NT2/D1 (cell line): ENCODE measurements at regions not wholly inside any gene's neighbourhood (a gene's known extent, or its start where the extent isn't known, plus 50 kb on each side); places are given as distances from the start of the nearest gene placed in this dataset.

Source experiments
- DNase-seq: peaks from one replicate; pipeline ENCODE4 v3.0.0-alpha.2; 2011; ENCODE audit warnings: low read depth, low spot score
- H3K27me3 ChIP-seq: 2 replicates; pipeline ENCODE4 v1.6.0; 2011; ENCODE audit warnings: mild to moderate bottlenecking; ENCODE audit not compliant: insufficient read length, insufficient read depth
- H3K36me3 ChIP-seq: 2 replicates; pipeline ENCODE4 v1.6.1; 2011; ENCODE audit warnings: mild to moderate bottlenecking, low read length, mixed read lengths; ENCODE audit not compliant: insufficient read depth, insufficient read length
- H3K4me1 ChIP-seq: 2 replicates; pipeline ENCODE4 v1.5.1; 2011; ENCODE audit not compliant: insufficient read depth, insufficient read length
- H3K4me3 ChIP-seq: 2 replicates; pipeline ENCODE4 v1.5.1; 2011; ENCODE audit warnings: low read depth; ENCODE audit not compliant: insufficient read length
- H3K9ac ChIP-seq: 2 replicates; pipeline ENCODE4 v1.6.0; 2011; ENCODE audit warnings: low read depth; ENCODE audit not compliant: insufficient read length
- H3K9me3 ChIP-seq: 2 replicates; pipeline ENCODE4 v1.5.1; 2011; ENCODE audit warnings: mild to moderate bottlenecking, low read length; ENCODE audit not compliant: insufficient read depth
- SUZ12 ChIP-seq: IDR thresholded peaks from 2 replicates; pipeline ENCODE4 v1.6.1; 2011; ENCODE audit not compliant: insufficient read length, insufficient read depth; ENCODE audit errors: extremely low read depth
- YY1 ChIP-seq: IDR thresholded peaks from 2 replicates; pipeline ENCODE4 v1.6.1; 2011; ENCODE audit not compliant: insufficient read length, insufficient read depth
- ZNF274 ChIP-seq: IDR thresholded peaks from 2 replicates; pipeline ENCODE4 v1.6.1; 2011; ENCODE audit warnings: mild to moderate bottlenecking, low read depth, low read length

DNA sequence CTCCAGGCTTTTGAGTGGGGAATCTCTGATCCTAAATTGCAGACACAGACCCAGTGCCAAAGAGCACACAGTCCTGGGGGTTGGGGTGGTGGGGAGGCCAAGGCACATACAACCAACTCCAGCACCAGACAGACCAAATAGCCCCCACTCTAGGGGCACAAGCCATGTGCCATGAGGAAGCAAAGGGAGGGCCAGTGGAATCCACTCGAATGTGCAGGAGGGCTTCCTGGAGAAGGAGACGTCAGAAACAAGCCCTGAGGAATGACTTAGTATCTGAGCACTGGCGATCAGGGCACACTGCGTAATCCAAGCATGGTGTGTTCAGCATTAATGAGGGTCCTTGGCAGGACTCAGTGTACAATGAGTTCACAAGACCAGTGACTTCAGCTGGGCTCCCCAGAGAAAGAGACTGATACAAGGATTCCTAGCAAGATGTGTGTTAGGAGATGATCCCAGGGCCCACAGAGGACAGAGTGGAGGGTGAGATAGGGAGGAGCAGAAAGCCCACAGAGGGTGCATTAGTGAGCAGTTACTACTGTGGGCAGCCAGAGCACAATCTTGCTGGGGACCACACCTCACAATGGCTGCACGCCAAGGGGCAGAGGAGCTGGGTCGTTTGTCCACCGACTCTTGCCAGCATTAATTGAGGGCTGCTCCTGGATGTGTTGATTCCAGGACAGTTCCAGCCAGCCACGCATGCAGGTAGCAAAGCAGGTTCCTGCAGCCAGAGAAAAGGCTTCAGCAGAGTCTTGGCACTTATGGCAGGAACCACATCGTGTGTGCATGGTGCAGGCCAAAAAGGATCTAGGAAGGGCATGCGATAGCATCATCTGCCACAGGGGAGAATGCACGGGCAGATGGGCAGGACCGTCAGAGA lies 152.6 kb upstream of the VSTM2B start:
- DNase-seq = no peak
- Histone ChIP-seq H3K36me3 (no peaks in the 10 kb centered on the region), H3K9me3 (no peaks in the 10 kb centered on the region), H3K9ac (no peak overlapping the region), H3K4me1 (peaks cover 8% of the 10 kb centered on the region), H3K27me3 (no peaks in the 10 kb centered on the region), H3K4me3 (no peak overlapping the region)
- TF ChIP-seq ZNF274 (no peak), SUZ12 (no peak), YY1 (no peak)

DNA sequence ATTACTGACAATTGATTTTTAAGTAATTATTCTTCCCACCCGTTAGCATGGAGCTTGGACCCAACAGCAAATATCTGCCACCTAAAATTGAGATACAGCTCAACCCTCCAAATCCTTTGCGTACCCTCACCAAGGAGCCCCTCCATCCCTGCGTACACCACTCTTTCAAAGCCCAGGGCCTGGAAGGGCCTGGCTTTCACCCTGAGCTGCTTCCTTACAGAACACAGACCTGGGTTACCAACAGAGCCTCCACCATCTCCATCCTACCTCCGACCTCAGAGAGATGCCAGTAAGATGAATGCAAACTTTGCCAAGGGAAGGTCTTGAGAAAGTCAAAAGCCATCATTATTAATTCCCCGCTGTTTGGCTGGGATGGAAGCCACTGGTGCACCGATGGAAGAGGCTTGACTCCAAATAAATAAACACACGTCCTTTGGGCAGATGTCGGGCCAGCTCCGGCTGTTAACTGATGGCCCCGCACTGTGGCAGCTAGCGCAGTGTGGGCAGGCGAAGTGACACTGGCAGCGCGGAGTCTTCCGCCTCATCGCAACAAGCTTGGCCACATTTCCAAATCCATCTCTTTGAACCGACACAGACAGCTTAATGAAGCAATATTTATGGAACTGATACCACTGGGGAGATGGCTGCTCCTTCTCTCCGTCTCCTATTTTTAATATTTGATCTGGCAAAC lies 150.2 kb upstream of the VSTM2B start:
- Histone ChIP-seq H3K4me3 (no peak overlapping the region), H3K9me3 (no peaks in the 10 kb centered on the region), H3K36me3 (no peaks in the 10 kb centered on the region), H3K4me1 (peaks cover 8% of the 10 kb centered on the region), H3K9ac (no peak overlapping the region), H3K27me3 (no peaks in the 10 kb centered on the region)
- TF ChIP-seq YY1 (no peak), ZNF274 (no peak), SUZ12 (no peak)
- no peak for DNase-seq

DNA sequence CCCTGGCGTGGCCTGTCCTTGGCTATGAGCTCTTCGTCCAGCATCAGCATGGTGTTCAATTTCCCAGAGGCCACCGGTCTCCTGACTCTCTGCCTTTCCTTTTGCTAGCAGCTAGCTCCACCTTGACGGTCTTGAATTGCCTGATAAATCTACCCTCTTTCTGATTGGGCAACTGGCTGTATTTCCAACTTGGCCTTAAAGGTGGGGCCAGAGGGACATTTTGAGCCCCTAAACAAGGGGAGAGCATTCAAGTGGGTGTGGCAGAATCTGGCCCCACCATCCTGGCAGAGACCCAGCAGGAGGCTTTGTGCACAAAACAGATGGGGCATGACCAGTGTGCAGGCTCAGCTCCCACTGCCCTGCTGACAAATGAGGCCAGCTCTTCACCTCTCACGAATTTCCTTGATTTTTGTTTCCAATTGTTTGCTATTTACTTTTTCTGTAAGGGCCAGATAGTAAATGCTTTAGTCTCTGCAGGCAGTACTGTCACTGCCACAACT lies 148.9 kb upstream of the VSTM2B start:
- no peak overlapping the region for H3K9ac ChIP-seq
- H3K9me3 ChIP-seq = no peaks in the 10 kb centered on the region
- peaks cover 7% of the 10 kb centered on the region for H3K4me1 ChIP-seq
- H3K4me3 ChIP-seq = no peak overlapping the region
- TF ChIP-seq ZNF274 (no peak), SUZ12 (no peak), YY1 (no peak)
- no peak for DNase-seq
- H3K36me3 ChIP-seq = no peaks in the 10 kb centered on the region
- no peaks in the 10 kb centered on the region for H3K27me3 ChIP-seq

DNA sequence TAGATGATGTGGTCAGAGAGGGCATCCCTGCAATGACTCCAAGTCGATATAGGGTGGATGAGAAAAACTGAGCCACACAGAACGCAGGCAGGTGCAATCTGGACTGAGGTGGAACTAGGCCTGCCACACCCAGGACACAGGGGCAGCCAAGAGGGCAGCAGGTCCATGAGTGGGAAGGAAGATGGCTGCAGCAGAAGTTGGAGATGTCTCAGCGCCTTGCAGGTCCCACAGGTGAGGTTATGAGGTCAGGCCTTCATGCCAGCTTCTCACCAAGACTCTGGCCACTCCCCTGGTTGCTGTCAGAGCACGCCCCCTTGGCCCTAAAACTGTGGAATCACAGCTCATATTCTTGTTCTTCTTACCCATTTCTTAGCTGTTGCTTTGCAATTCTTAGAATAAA lies 147.7 kb upstream of the VSTM2B start:
- Histone ChIP-seq H3K9me3 (no peaks in the 10 kb centered on the region), H3K9ac (no peak overlapping the region), H3K27me3 (no peaks in the 10 kb centered on the region), H3K4me3 (no peak overlapping the region), H3K4me1 (peaks cover 3% of the 10 kb centered on the region), H3K36me3 (no peaks in the 10 kb centered on the region)
- no peak for DNase-seq
- TF ChIP-seq ZNF274 = no peak
- TF ChIP-seq SUZ12 = no peak
- TF ChIP-seq YY1 = no peak

DNA sequence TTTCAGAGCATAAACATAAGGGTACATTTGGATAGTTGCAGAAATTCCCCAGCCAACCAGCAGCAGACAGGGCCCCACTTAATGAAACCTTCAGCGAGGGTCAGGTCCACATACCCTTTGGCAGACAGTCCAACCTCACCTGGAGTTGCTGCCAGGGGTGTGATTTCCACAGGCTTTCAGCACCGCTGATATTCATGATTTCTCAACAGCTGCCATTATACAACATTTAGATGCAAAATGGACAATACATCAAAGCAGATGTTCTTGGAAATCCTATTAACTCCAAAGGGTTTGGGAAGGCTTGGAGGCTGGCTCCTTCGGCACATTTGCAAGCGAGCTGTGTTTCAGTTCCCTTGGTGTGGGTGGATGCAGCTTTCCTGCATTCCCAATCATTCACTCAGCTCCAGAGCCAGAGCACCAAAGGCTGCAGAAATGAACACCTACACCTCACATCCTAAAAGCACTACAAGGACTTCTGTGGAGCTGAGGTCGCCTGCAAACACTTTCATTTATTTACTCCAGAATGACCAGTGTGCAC lies 147.2 kb upstream of the VSTM2B start:
- Histone ChIP-seq H3K36me3 (no peaks in the 10 kb centered on the region), H3K4me3 (no peak overlapping the region), H3K9ac (no peak overlapping the region), H3K27me3 (no peaks in the 10 kb centered on the region), H3K9me3 (no peaks in the 10 kb centered on the region), H3K4me1 (peaks cover 5% of the 10 kb centered on the region)
- DNase-seq = no peak
- TF ChIP-seq YY1 = no peak
- no peak for TF ChIP-seq ZNF274
- TF ChIP-seq SUZ12 = no peak

DNA sequence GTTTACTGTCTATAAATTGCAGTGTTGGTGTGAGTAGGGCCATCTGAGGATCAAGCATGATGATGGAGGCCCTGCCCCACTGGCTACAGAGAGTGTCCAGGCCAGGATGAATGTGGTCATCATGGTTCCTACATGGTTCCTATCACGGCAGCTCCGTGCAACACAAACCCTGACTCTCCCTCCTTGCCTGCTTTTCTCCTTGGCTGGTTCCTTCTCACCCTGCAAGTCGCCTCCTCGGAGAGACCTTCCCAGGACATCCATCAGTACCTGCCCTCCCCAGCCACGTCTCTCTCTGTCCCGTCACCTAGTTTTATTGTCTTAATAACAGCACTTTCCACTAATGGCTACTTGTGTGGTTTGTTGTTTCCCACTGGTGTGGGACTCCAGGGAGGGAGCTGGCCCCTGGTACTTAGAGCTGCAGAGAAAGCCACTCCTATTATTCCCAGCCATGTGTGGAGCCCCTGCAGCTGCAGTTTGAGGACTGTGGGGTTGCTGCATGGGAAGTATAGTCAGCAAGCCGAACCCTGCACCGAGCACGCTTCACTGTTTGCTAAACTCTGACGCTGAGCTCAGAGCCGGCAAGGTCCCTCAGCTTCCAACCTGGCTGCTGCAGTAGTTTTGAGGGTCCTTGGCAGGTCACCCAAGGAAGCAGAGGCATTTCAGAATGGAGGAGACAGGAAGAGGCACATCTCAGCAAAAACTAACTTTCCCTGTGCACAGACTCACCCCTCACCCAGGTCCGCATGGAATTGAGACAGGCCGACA lies 146.4 kb upstream of the VSTM2B start:
- Histone ChIP-seq H3K36me3 (no peaks in the 10 kb centered on the region), H3K9me3 (no peaks in the 10 kb centered on the region), H3K27me3 (no peaks in the 10 kb centered on the region), H3K4me3 (no peak overlapping the region), H3K4me1 (peaks cover 5% of the 10 kb centered on the region), H3K9ac (no peak overlapping the region)
- no peak for DNase-seq
- no peak for TF ChIP-seq SUZ12
- TF ChIP-seq ZNF274 = no peak
- TF ChIP-seq YY1 = no peak

DNA sequence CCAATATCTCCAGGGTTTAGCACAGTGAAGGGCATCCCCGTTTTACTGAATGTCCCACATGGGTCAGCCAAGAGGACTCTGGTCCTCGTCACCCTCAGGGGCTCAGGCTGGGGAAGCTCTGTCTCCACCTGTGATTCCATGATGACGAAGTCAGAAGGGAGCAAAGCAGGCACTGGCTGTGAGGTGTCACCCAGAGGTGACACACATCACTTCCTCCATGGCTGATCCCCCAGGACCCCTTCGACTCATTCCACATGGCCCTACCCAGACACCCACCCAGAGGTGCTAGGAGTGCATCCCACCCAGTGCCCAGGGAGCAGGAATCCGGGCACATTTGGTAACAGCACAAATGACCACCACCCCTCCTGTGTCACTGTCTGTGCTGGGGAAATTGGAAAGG lies 145.2 kb upstream of the VSTM2B start:
- no peak for TF ChIP-seq ZNF274
- no peak for TF ChIP-seq SUZ12
- TF ChIP-seq YY1 = no peak
- no peak overlapping the region for H3K4me3 ChIP-seq
- peaks cover 5% of the 10 kb centered on the region for H3K4me1 ChIP-seq
- no peaks in the 10 kb centered on the region for H3K9me3 ChIP-seq
- no peaks in the 10 kb centered on the region for H3K27me3 ChIP-seq
- H3K9ac ChIP-seq = no peak overlapping the region
- no peaks in the 10 kb centered on the region for H3K36me3 ChIP-seq
- no peak for DNase-seq
